ENCODE measurements at regions not wholly inside any gene's neighbourhood (a gene's known extent, or its start where the extent isn't known, plus 50 kb on each side); places are given as distances from the start of the nearest gene placed in this dataset.

- no peaks in the 10 kb centered on the region for H3K36me3 ChIP-seq (replicated peaks)
- no peak overlapping the region for H3K4me3 ChIP-seq (ENCODE audit: low read depth, low read length)
- no peaks in the 10 kb centered on the region for H3K27me3 ChIP-seq (replicated peaks)
- H3K27ac ChIP-seq, result no peak overlapping the region
- TF ChIP-seq CTCF (IDR thresholded peaks at IDR 0.05; ENCODE audit: low read depth, low read length, missing control alignments), result no peak
- in situ Hi-C loops (cut with HindIII; ENCODE audit: low pct_ligation_motif_present, low sequenced_read_pairs), result no loop called here
- no peak for DNase-seq
Observed at GRCh38 chr12:126454581-126454980, 1389.3 kb downstream of the AACS start.

GRCh38 chr12:126457776-126458175, 1392.5 kb downstream of the AACS start:
- H3K4me3 ChIP-seq (ENCODE audit: low read depth, low read length), result no peak overlapping the region
- TF ChIP-seq CTCF (IDR thresholded peaks at IDR 0.05; ENCODE audit: low read depth, low read length, missing control alignments), result no peak
- in situ Hi-C loops (cut with HindIII; ENCODE audit: low pct_ligation_motif_present, low sequenced_read_pairs), result no loop called here

GRCh38 chr12:126464153-126464552, 1398.9 kb downstream of the AACS start:
- in situ Hi-C loops (cut with HindIII; ENCODE audit: low pct_ligation_motif_present, low sequenced_read_pairs), result no loop called here
- H3K27me3 ChIP-seq (replicated peaks), result no peaks in the 10 kb centered on the region
- no peak for DNase-seq
- H3K4me3 ChIP-seq (ENCODE audit: low read depth, low read length), result no peak overlapping the region
- no peak for TF ChIP-seq CTCF (IDR thresholded peaks at IDR 0.05; ENCODE audit: low read depth, low read length, missing control alignments)
- no peaks in the 10 kb centered on the region for H3K36me3 ChIP-seq (replicated peaks)
- H3K27ac ChIP-seq, result no peak overlapping the region

More at GRCh38 chr12:126457776-126458175, 1392.5 kb downstream of the AACS start:
- no peak for DNase-seq
- no peak overlapping the region for H3K27ac ChIP-seq
- H3K36me3 ChIP-seq (replicated peaks), result no peaks in the 10 kb centered on the region
- no peaks in the 10 kb centered on the region for H3K27me3 ChIP-seq (replicated peaks)

- no peak for DNase-seq
- Histone ChIP-seq H3K27ac (no peak overlapping the region), H3K4me3 (ENCODE audit: low read depth, low read length) (no peak overlapping the region), H3K36me3 (replicated peaks) (no peaks in the 10 kb centered on the region), H3K27me3 (replicated peaks) (no peaks in the 10 kb centered on the region)
- TF ChIP-seq CTCF (IDR thresholded peaks at IDR 0.05; ENCODE audit: low read depth, low read length, missing control alignments), result no peak
- in situ Hi-C loops (cut with HindIII; ENCODE audit: low pct_ligation_motif_present, low sequenced_read_pairs), result no loop called here
Observed at GRCh38 chr12:126469211-126469610, 1404.0 kb downstream of the AACS start.

- no peak for TF ChIP-seq CTCF (IDR thresholded peaks at IDR 0.05; ENCODE audit: low read depth, low read length, missing control alignments)
- Histone ChIP-seq H3K27ac (no peak overlapping the region), H3K4me3 (ENCODE audit: low read depth, low read length) (no peak overlapping the region), H3K27me3 (replicated peaks) (no peaks in the 10 kb centered on the region), H3K36me3 (replicated peaks) (no peaks in the 10 kb centered on the region)
- in situ Hi-C loops (cut with HindIII; ENCODE audit: low pct_ligation_motif_present, low sequenced_read_pairs), result no loop called here
- DNase-seq, result no peak
Observed at GRCh38 chr12:126474703-126475102, 1409.5 kb downstream of the AACS start.

GRCh38 chr12:126480451-126480850, 1415.2 kb downstream of the AACS start:
- Histone ChIP-seq H3K27ac (no peak overlapping the region), H3K27me3 (replicated peaks) (no peaks in the 10 kb centered on the region), H3K4me3 (ENCODE audit: low read depth, low read length) (no peak overlapping the region), H3K36me3 (replicated peaks) (no peaks in the 10 kb centered on the region)
- in situ Hi-C loops (cut with HindIII; ENCODE audit: low pct_ligation_motif_present, low sequenced_read_pairs), result no loop called here
- TF ChIP-seq CTCF (IDR thresholded peaks at IDR 0.05; ENCODE audit: low read depth, low read length, missing control alignments), result no peak
- DNase-seq, result no peak
